ENCODE measurements at regions not wholly inside any gene's neighbourhood (a gene's known extent, or its start where the extent isn't known, plus 50 kb on each side); places are given as distances from the start of the nearest gene placed in this dataset.

DNA sequence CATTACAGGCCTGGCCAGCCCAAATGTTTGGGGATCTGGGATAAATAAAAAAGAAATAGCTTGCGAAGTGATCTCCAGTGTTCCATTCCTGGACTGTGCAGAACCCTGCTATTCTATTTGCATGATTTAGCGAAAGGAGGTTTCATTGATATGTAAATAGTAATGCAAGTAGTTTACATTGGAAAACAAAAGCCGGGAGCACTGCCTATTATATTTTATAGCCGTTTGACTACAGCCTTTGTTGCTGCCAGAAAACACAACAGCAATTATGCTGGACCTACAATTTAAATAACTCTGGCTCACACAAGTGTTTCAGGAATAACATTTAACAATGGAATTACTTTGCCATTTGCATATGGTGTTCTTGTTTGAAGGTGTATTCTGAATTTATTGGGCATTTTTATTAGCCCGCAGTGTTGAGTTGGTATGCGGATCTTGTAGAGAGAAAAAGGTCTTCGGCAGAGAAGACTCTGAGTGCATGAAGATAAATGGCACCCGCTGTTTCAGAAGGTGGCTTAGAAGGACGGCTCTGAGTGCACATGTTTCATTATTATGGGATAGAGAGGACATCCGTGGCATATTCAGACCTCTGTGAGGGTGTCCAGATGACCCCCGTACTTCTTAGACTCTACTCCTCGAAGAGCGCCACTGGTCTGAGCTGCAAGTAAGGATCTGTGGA is 315.0 kb downstream of the BRD1 start:
- TF ChIP-seq NR2C2 (CRISPR knock-in tag; IDR thresholded peaks at IDR 0.05; ENCODE audit: borderline replicate concordance) (no peak), TAF1 (CRISPR knock-in tag; IDR thresholded peaks at IDR 0.05) (no peak), ZBTB25 (CRISPR knock-in tag; IDR thresholded peaks at IDR 0.05) (no peak), ZMAT5 (CRISPR knock-in tag; IDR thresholded peaks at IDR 0.05; ENCODE audit: borderline replicate concordance, low read depth) (no peak), ZNF740 (CRISPR knock-in tag; IDR thresholded peaks at IDR 0.05) (no peak), BORCS8-MEF2B (CRISPR knock-in tag; IDR thresholded peaks at IDR 0.05) (no peak), HMGXB3 (CRISPR knock-in tag; IDR thresholded peaks at IDR 0.05; ENCODE audit: borderline replicate concordance) (no peak), SRSF1 (optimal IDR thresholded peaks at IDR 0.05; ENCODE audit: low read depth, low read length) (no peak), SOX5 (CRISPR knock-in tag; IDR thresholded peaks at IDR 0.05; ENCODE audit: borderline replicate concordance) (no peak), POLR2A (IDR thresholded peaks at IDR 0.05; ENCODE audit: insufficient read depth in 1 of 2, low read depth in 2 of 2, low read length in 2 of 2) (no peak)
- TF ChIP-seq, protein P1, sequence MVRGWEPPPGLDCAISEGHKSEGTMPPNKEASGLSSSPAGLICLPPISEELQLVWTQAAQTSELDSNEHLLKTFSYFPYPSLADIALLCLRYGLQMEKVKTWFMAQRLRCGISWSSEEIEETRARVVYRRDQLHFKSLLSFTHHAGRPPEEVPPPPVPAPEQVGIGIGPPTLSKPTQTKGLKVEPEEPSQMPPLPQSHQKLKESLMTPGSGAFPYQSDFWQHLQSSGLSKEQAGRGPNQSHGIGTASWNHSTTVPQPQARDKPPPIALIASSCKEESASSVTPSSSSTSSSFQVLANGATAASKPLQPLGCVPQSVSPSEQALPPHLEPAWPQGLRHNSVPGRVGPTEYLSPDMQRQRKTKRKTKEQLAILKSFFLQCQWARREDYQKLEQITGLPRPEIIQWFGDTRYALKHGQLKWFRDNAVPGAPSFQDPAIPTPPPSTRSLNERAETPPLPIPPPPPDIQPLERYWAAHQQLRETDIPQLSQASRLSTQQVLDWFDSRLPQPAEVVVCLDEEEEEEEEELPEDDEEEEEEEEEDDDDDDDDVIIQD (CRISPR knock-in tag; IDR thresholded peaks at IDR 0.05; ENCODE audit: low read depth) = no peak
- TF ChIP-seq, protein P2, sequence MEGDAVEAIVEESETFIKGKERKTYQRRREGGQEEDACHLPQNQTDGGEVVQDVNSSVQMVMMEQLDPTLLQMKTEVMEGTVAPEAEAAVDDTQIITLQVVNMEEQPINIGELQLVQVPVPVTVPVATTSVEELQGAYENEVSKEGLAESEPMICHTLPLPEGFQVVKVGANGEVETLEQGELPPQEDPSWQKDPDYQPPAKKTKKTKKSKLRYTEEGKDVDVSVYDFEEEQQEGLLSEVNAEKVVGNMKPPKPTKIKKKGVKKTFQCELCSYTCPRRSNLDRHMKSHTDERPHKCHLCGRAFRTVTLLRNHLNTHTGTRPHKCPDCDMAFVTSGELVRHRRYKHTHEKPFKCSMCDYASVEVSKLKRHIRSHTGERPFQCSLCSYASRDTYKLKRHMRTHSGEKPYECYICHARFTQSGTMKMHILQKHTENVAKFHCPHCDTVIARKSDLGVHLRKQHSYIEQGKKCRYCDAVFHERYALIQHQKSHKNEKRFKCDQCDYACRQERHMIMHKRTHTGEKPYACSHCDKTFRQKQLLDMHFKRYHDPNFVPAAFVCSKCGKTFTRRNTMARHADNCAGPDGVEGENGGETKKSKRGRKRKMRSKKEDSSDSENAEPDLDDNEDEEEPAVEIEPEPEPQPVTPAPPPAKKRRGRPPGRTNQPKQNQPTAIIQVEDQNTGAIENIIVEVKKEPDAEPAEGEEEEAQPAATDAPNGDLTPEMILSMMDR (CRISPR knock-in tag; IDR thresholded peaks at IDR 0.05) = no peak

All from HepG2 (cell line).